Left ventricle myocardium inferior (tissue), 1 donor: ENCODE measurements at regions not wholly inside any gene's neighbourhood (a gene's known extent, or its start where the extent isn't known, plus 50 kb on each side); places are given as distances from the start of the nearest gene placed in this dataset.

Source experiments
- DNase-seq: peaks from one replicate; pipeline ENCODE4 v3.0.0-alpha.2; 2020
- H3K27ac ChIP-seq: fragments of 200-600 bp; replicated peaks from 2 replicates; pipeline ENCODE4 v1.8.0; 2021
- H3K27me3 ChIP-seq: fragments of 200-600 bp; 2 replicates; pipeline ENCODE4 v1.8.0; 2021; ENCODE audit warnings: low read depth
- H3K36me3 ChIP-seq: fragments of 200-600 bp; 2 replicates; pipeline ENCODE4 v1.8.0; 2021
- H3K4me1 ChIP-seq: fragments of 200-600 bp; 2 replicates; pipeline ENCODE4 v1.8.0; 2021
- H3K4me3 ChIP-seq: fragments of 200-600 bp; 2 replicates; pipeline ENCODE4 v1.8.0; 2021; ENCODE audit warnings: mild to moderate bottlenecking, moderate library complexity
- H3K9me3 ChIP-seq: fragments of 200-600 bp; replicated peaks from 2 replicates; pipeline ENCODE4 v1.8.0; 2021
- intact Hi-C: fragments of 100-400 bp; cut with micrococcal nuclease; formaldehyde crosslinking; loops from one replicate; pipeline ENCODE4 v1.11.0; 2022
- TF ChIP-seq, protein P1 (sequence below): fragments of 200-600 bp; IDR thresholded peaks from 2 replicates; pipeline ENCODE4 v1.8.0; 2021; ENCODE audit warnings: antibody characterized with exemption, mild to moderate bottlenecking, borderline replicate concordance
- donor health status: DM: no; HTN: yes; CAD: no; lungs with severe emphysema.

DNA sequence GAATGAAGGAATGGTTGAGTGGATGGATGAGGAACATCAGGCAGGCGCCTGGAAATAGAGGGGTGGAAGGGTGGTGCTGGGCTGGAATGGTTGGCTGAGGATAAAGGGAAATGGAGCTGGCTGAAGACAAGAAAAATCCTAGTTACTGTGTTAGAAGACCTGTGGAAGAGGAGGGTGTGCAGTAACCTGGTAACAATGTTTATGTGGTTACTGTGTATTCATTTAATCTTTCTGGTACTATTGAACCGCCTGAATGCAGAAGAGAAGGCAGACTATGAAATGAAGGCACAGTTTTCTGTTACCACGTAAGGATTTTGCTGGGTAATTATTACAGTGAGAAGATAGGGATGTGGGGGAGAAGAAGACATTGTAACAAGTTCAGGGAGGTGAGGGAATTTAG, 110.3 kb upstream of the MGAT5 start:
- Histone ChIP-seq H3K4me1 (peaks cover 97% of the 10 kb centered on the region), H3K27ac (peak overlapping the region; percentile 40), H3K4me3 (no peak overlapping the region), H3K27me3 (no peaks in the 10 kb centered on the region), H3K36me3 (no peaks in the 10 kb centered on the region), H3K9me3 (no peaks in the 10 kb centered on the region)
- intact Hi-C loops, result no loop called here
- no peak for DNase-seq
- TF ChIP-seq, protein P1, sequence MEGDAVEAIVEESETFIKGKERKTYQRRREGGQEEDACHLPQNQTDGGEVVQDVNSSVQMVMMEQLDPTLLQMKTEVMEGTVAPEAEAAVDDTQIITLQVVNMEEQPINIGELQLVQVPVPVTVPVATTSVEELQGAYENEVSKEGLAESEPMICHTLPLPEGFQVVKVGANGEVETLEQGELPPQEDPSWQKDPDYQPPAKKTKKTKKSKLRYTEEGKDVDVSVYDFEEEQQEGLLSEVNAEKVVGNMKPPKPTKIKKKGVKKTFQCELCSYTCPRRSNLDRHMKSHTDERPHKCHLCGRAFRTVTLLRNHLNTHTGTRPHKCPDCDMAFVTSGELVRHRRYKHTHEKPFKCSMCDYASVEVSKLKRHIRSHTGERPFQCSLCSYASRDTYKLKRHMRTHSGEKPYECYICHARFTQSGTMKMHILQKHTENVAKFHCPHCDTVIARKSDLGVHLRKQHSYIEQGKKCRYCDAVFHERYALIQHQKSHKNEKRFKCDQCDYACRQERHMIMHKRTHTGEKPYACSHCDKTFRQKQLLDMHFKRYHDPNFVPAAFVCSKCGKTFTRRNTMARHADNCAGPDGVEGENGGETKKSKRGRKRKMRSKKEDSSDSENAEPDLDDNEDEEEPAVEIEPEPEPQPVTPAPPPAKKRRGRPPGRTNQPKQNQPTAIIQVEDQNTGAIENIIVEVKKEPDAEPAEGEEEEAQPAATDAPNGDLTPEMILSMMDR, result no peak

DNA sequence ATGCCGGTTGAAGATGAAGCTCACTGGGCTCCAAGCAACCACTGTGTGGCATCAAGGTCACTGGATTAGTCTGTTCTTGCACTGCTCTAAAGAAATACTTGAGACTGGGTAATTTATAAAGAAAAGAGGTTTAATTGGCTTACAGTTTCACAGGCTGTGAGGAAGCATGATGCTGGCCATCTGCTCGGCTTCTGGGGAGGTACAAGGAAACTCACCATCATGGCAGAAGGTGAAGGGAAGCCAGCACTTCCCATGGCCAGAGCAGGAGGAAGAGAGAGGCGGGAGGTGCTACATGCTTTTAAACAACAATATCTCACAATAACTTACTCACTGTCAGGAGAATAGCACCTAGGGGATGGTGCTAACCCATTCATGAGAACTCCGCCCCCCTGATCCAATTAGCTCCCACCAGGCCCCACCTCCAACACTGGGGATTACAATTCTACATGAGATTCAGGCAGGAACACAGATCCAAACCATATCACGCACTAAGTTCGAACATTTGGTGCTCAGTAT, 109.7 kb upstream of the MGAT5 start:
- Histone ChIP-seq H3K27me3 (no peaks in the 10 kb centered on the region), H3K9me3 (no peaks in the 10 kb centered on the region), H3K36me3 (no peaks in the 10 kb centered on the region), H3K4me3 (no peak overlapping the region), H3K4me1 (peaks cover 97% of the 10 kb centered on the region), H3K27ac (peak overlapping the region; percentile 40)
- TF ChIP-seq, protein P1, result no peak
- DNase-seq, result no peak
- intact Hi-C loops, result no loop called here

DNA sequence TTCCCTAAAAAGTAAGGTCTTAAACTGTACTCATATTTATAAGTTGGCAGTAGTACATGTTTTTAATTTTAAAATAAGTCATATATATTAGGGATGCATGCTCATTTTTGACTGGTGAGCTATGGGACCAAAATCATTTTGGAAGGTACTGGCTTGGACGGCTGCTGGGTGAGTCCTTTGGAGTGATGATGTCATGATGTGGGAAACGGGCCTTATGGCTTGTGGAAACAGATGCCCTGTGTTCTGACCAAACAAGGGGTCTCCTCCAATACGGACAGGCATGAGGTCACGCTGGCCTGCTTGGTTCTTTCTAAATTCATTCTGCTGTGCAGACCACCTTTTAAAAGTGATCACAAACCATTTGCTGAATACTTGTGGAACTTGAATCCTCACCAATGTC, 109.2 kb upstream of the MGAT5 start:
- no peak overlapping the region for H3K4me3 ChIP-seq
- intact Hi-C loops, result no loop called here
- no peaks in the 10 kb centered on the region for H3K27me3 ChIP-seq
- TF ChIP-seq, protein P1, result no peak
- no peak for DNase-seq
- H3K27ac ChIP-seq, result no peak overlapping the region
- peaks cover 97% of the 10 kb centered on the region for H3K4me1 ChIP-seq
- H3K9me3 ChIP-seq, result no peaks in the 10 kb centered on the region
- H3K36me3 ChIP-seq, result no peaks in the 10 kb centered on the region

DNA sequence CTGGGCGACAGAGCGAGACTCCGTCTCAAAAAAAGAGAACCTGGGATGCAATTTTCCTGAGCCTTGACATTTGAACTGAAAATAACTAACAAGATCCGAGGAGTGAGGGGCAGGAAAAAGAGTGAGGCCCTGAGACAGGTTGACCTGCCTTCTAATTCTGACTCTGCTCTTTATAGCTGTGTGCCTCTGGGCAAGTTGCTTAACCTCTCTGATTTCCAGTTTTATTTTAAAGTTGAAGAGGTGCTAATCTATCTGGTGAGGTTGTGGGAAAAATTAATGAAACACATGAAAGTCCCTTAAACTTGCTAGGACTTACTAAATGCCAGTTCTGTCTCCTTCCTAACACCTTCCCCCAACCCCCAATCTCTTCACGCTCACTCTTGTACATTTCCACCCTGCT, 108.4 kb upstream of the MGAT5 start:
- no peaks in the 10 kb centered on the region for H3K9me3 ChIP-seq
- intact Hi-C loops, result no loop called here
- H3K36me3 ChIP-seq, result no peaks in the 10 kb centered on the region
- peaks cover 97% of the 10 kb centered on the region for H3K4me1 ChIP-seq
- no peaks in the 10 kb centered on the region for H3K27me3 ChIP-seq
- TF ChIP-seq, protein P1, result no peak
- DNase-seq, result no peak
- no peak overlapping the region for H3K4me3 ChIP-seq
- no peak overlapping the region for H3K27ac ChIP-seq

DNA sequence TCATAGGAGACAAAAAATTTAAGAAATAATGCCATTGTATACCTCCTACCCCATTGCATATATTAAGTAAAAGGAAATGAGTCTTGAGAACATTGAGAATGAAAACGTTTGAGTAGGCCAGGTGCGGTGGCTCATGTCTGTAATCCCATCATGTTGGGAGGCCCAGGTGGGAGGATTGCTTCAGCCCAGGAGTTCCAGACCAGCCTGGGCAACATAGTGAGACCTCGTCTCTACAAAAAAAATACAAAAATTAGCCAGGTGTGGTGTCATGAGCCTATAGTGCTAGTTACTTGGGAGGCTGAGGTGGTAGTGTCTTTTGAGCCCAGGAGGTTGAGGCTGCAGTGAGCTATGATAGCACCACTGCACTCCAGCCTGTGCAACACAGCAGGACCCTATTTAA, 107.7 kb upstream of the MGAT5 start:
- Histone ChIP-seq H3K27me3 (no peaks in the 10 kb centered on the region), H3K27ac (no peak overlapping the region), H3K4me1 (peaks cover 95% of the 10 kb centered on the region), H3K9me3 (no peaks in the 10 kb centered on the region), H3K36me3 (no peaks in the 10 kb centered on the region), H3K4me3 (no peak overlapping the region)
- intact Hi-C loops, result no loop called here
- DNase-seq, result no peak
- TF ChIP-seq, protein P1, result no peak

DNA sequence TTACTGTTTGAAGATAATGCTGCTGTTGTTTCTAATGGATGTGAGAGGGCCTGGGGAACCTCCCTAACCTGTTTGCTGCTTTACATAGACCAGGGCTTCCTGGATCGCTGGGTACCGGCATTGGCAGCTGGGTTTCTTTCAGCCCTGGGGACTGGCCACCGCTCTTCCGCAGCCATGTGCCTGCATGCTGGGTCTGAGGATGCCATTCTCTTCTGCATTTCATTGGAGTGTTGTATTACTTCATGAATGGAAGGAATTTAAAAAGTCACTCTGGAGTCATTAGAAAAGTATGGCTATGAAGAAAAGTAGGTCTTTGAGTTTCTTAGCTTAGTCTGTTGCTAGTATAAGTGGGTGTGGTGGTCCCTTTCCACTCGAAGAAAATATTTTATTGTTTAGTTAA, 107.3 kb upstream of the MGAT5 start:
- Histone ChIP-seq H3K4me1 (peaks cover 90% of the 10 kb centered on the region), H3K27me3 (no peaks in the 10 kb centered on the region), H3K9me3 (no peaks in the 10 kb centered on the region), H3K27ac (no peak overlapping the region), H3K4me3 (no peak overlapping the region), H3K36me3 (no peaks in the 10 kb centered on the region)
- TF ChIP-seq, protein P1, result no peak
- no peak for DNase-seq
- intact Hi-C loops, result no loop called here
